Effector memory CD8-positive, alpha-beta T cell (primary cell): ENCODE measurements at regions not wholly inside any gene's neighbourhood (a gene's known extent, or its start where the extent isn't known, plus 50 kb on each side); places are given as distances from the start of the nearest gene placed in this dataset.

Source experiments
- ATAC-seq: fragments of 150-1000 bp; cut with Tn5 transposase; replicated peaks from 2 replicates; pipeline ENCODE4 v1.10.0; 2021; ENCODE audit warnings: mild to moderate bottlenecking, moderate library complexity
- DNase-seq, 3 experiments: peaks; one replicate each; pipeline ENCODE4 v3.0.0; 2021
- H3K27ac Mint-ChIP-seq, 2 donors: one replicate each; pipeline ENCODE4 v1.8.0; 2022; ENCODE audit warnings: mild to moderate bottlenecking in 2 of 2, mixed read lengths in 2 of 2, moderate library complexity in 2 of 2
- H3K27me3 Mint-ChIP-seq, 2 donors: one replicate each; pipeline ENCODE4 v1.8.0; 2022; ENCODE audit warnings: mixed read lengths in 2 of 2
- H3K36me3 Mint-ChIP-seq: one replicate; pipeline ENCODE4 v1.8.0; 2022; ENCODE audit warnings: mild to moderate bottlenecking, moderate library complexity, mixed read lengths; ENCODE audit not compliant: insufficient read depth
- H3K4me1 Mint-ChIP-seq, 2 donors: one replicate each; pipeline ENCODE4 v1.8.0; 2022; ENCODE audit warnings: low read depth in 2 of 2, mixed read lengths in 2 of 2
- H3K4me3 Mint-ChIP-seq, 2 donors: one replicate each; pipeline ENCODE4 v1.8.0; 2022; ENCODE audit warnings: mild to moderate bottlenecking in 2 of 2, mixed read lengths in 2 of 2, moderate library complexity in 2 of 2
- H3K9me3 Mint-ChIP-seq, 2 donors: one replicate each; pipeline ENCODE4 v1.8.0; 2022; ENCODE audit warnings: mixed read lengths in 2 of 2

DNA sequence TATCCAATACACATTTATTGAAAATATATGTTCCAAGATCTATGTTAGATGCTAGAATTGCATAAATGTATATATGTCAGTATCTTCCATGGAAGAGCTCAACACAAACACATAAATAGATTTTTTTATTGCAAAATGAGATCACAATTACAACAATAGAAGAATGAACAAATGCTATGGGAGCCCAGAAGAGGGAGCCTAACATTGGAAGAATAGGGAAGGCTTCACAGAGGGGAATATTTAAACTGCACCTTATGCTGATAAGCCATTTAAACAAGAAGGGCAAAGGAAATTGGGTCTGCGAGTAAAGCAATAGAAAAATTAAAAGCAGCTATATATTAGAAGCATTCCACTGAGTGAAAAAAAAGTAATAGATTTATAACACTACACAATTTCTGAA is 96.1 kb upstream of the LRRC55 start:
- peaks cover 0 to 8% of the 10 kb centered on the region in 2 donors for H3K27me3 Mint-ChIP-seq
- DNase-seq (no peak), ATAC-seq (no peak)
- H3K36me3 Mint-ChIP-seq: no peaks in the 10 kb centered on the region
- no peaks in the 10 kb centered on the region for H3K4me1 Mint-ChIP-seq
- no peak overlapping the region for H3K4me3 Mint-ChIP-seq
- peaks cover 0 to 2% of the 10 kb centered on the region in 2 donors for H3K9me3 Mint-ChIP-seq
- no peak overlapping the region for H3K27ac Mint-ChIP-seq

DNA sequence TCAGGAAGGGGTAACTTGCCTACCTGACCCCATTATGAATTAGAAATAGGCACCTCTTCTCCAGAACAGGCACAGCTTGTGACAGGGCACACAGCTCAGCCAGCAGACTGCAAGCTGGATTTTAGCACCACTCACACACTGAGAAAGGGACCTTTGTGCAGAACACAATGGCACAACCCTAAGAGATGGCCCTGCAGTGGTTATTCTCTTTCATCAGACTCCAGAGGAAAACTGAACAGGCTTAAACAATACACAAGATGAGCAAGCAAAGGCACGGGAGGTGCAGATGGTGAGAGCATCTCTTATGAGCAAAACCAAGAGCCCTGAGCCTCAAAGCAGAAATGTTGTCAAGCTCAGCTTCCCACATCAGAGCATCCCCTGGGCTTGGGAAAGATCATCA is 93.8 kb upstream of the LRRC55 start:
- no peak overlapping the region for H3K4me3 Mint-ChIP-seq
- ATAC-seq: no peak
- H3K9me3 Mint-ChIP-seq: peaks cover 2 to 4% of the 10 kb centered on the region in 2 donors
- no peaks in the 10 kb centered on the region for H3K4me1 Mint-ChIP-seq
- H3K36me3 Mint-ChIP-seq: no peaks in the 10 kb centered on the region
- H3K27ac Mint-ChIP-seq: no peak overlapping the region
- DNase-seq: no peak
- H3K27me3 Mint-ChIP-seq: peaks cover 3 to 8% of the 10 kb centered on the region in 2 donors

DNA sequence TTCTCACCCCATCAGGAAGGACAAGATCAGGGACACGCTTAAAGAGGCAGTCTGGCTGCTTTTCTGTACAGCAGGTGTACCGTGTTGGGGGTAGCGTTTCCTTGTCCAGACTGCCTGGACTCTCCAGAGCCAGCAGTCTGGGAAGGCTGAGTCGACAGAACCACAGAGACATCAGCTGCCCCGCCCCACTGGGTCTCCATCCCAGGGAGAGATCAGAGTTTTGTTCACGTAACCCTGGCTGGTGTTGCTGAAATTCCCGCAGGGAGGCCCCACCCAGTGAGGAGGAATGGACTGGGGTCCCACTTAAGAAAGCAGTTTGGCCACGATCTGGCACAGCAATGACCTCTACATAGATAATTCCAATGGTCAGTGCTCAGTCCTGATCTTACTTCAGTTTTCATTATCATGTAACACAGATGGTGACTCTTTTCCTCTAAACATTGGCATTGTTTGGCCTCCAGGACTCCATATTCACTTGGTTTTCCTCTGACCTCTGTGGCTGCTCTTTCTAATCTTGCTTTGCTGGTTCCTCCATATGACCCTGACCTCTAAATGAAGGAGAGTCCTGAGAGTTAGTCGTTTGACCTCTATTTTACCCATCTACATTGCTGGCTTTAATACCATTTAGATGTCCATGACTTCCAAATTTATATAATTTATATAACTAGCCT is 89.6 kb upstream of the LRRC55 start:
- Mint-ChIP-seq H3K4me3 (no peak overlapping the region), H3K27ac (no peak overlapping the region)

DNA sequence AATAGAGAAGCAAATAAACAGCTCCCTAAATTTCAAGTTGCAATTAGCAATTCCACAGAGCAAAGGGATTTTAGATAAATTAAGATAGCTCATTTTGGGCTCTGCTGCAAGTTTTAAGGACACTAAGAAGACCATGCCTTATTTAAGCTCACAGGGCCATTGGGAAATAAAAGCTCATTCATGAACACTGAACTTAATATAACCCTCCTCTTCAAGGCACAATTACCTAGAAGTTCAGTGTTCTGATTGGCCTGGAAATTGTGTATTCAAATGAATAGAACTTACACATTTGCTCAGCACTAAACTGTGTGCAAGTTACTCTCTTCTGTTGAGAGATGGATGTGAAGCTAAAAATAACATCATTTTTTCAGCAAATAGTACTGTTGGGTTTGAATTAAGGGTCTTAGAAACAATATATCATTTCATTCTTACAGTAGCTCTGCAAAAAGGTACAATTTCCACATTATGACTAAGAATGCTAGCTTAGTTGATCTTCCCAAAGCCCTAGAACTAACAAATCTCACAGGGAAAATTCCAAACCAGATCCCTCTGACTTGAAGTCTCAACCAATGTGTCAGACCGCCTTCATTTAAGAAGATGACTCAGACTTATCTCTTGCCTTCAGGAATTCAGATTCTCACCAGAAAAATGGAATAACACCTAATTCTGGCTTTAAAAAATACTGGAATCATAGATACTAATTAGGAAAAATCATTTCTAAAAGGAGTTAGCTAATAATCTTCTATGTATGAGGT is 87.4 kb upstream of the LRRC55 start:
- Mint-ChIP-seq H3K4me3 (no peak overlapping the region), H3K4me1 (no peaks in the 10 kb centered on the region), H3K27me3 (peaks cover 6 to 11% of the 10 kb centered on the region in 2 donors), H3K27ac (no peak overlapping the region), H3K9me3 (peaks cover 2 to 19% of the 10 kb centered on the region in 2 donors), H3K36me3 (no peaks in the 10 kb centered on the region)
- DNase-seq (no peak), ATAC-seq (no peak)

More for the DNA sequence above, 89.6 kb upstream of the LRRC55 start:
- Mint-ChIP-seq H3K36me3 (no peaks in the 10 kb centered on the region), H3K4me1 (no peaks in the 10 kb centered on the region), H3K9me3 (peaks cover 0 to 16% of the 10 kb centered on the region in 2 donors), H3K27me3 (peaks cover 6 to 11% of the 10 kb centered on the region in 2 donors)
- ATAC-seq (no peak), DNase-seq (no peak)

DNA sequence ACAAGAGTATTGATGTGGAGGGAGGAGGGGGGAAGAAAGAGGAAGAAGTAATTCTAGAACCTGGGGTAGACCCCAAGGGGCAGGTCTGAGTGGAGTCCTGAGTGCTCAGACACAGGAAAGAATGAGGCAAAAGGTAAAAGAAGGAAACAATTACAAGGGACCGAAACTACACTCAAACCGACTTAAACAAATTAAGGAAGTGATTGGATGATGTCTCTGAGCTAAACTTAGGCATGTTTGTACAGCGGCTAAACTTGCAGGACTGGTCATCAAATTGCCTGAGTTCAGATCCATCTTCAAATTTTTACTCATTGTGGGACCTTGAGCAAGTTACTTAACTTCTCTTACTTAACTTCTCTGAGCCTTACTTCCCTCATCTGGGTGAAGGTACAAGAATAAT is 86.3 kb upstream of the LRRC55 start:
- no peaks in the 10 kb centered on the region for H3K4me1 Mint-ChIP-seq
- H3K9me3 Mint-ChIP-seq: peaks cover 2 to 19% of the 10 kb centered on the region in 2 donors
- DNase-seq: no peak
- ATAC-seq: no peak
- no peaks in the 10 kb centered on the region for H3K36me3 Mint-ChIP-seq
- no peak overlapping the region for H3K27ac Mint-ChIP-seq
- no peak overlapping the region for H3K4me3 Mint-ChIP-seq
- H3K27me3 Mint-ChIP-seq: peaks cover 6 to 11% of the 10 kb centered on the region in 2 donors

DNA sequence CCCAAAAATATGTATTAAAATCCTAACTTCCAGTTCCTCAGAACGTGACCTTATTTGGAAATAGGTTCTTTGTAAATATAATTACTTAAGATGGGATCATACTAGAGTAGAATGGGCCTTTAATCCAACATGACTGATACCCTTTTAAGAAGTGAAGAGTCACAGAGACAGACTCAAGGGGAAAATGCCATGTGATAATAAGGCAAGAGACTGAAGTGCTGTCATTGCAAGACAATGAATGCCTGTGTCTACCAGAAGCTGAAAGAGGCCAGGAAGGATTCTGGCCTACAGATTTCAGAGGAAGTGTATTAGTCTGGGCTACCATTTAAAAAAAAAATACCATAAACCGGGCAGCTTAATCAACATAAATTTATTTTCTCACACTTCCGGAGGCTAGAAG is 85.9 kb upstream of the LRRC55 start:
- DNase-seq (no peak), ATAC-seq (no peak)
- Mint-ChIP-seq H3K9me3 (peaks cover 2 to 19% of the 10 kb centered on the region in 2 donors), H3K27me3 (peaks cover 6 to 11% of the 10 kb centered on the region in 2 donors), H3K4me1 (no peaks in the 10 kb centered on the region), H3K27ac (no peak overlapping the region), H3K36me3 (no peaks in the 10 kb centered on the region), H3K4me3 (no peak overlapping the region)

DNA sequence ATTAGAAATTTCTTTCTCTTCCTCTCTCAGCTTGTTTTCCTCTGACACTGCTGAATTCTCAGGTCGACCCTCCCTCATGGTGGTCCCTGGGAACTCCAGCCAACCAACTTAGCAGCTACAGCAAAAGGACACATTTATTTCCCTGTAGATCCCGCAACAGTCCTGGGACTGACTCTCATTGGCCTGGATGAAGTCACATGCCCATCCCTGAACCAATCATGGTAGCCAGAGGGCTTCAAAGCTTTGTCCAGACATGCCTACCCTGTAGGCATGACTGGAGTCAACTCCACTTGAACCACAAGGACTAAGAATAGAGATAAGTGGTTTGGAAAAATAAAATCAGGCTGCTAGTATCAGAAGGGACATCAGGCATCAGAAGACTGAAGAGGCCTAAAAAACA is 84.6 kb upstream of the LRRC55 start:
- DNase-seq: no peak
- Mint-ChIP-seq H3K27me3 (peaks cover 6 to 11% of the 10 kb centered on the region in 2 donors), H3K4me3 (no peak overlapping the region), H3K36me3 (no peaks in the 10 kb centered on the region), H3K27ac (no peak overlapping the region), H3K4me1 (no peaks in the 10 kb centered on the region), H3K9me3 (peaks cover 2 to 19% of the 10 kb centered on the region in 2 donors)
- ATAC-seq: no peak

DNA sequence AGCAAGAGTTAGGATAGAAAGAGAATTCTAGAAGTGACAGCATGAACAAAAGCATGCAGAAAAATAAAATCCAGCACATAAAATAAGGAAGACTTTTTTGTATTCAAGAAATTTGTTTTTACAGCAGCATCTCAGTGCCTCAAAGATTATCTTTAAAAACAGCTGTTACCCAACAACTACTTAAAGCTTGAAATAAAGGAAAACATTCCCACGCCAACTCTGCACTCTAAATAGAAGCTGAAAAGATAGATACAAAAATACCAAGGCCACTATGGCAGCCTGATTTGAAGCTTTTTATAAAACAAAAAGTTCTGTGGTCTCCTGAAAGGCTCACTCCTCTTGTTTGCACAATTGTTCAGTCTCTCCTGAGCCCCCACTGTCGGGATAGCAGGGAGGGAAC is 83.6 kb upstream of the LRRC55 start:
- Mint-ChIP-seq H3K36me3 (no peaks in the 10 kb centered on the region), H3K27ac (no peak overlapping the region), H3K9me3 (peaks cover 2 to 12% of the 10 kb centered on the region in 2 donors), H3K4me3 (no peak overlapping the region), H3K4me1 (no peaks in the 10 kb centered on the region), H3K27me3 (peaks cover 6% of the 10 kb centered on the region in 2 donors)
- no peak for DNase-seq
- ATAC-seq: no peak

DNA sequence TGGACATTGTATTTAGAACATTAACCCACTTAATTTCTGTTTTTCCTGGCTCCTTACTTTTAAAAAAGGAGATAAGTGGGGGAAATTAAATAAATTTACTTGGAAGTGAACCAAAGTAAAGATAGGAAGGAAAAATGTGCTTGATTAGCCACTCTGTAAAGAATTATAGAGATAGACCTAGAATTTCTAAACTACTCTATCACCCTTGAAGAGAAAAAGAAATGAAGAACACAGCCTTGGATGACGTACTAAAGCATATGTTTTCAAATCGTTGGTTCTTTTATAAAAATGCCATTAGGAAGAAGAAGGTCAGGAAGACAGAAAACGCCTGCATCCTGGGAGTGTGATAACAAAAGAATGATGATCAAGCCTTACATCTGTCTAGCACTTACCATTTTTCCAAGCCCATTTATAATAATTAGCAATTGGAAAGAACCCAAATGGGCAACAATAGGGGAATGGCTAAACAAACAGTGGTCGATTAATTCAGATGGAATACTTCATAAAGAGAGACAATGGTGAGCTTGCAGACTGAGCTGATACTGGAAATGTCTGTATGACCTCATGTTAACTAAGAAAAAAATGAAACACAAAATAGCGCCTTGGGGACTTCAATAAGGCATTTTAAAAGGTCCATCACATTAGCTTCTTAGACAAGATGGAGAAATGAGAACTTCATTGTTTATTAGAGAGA is 81.0 kb upstream of the LRRC55 start:
- no peak overlapping the region for H3K27ac Mint-ChIP-seq
- ATAC-seq: no peak
- H3K4me3 Mint-ChIP-seq: no peak overlapping the region

DNA sequence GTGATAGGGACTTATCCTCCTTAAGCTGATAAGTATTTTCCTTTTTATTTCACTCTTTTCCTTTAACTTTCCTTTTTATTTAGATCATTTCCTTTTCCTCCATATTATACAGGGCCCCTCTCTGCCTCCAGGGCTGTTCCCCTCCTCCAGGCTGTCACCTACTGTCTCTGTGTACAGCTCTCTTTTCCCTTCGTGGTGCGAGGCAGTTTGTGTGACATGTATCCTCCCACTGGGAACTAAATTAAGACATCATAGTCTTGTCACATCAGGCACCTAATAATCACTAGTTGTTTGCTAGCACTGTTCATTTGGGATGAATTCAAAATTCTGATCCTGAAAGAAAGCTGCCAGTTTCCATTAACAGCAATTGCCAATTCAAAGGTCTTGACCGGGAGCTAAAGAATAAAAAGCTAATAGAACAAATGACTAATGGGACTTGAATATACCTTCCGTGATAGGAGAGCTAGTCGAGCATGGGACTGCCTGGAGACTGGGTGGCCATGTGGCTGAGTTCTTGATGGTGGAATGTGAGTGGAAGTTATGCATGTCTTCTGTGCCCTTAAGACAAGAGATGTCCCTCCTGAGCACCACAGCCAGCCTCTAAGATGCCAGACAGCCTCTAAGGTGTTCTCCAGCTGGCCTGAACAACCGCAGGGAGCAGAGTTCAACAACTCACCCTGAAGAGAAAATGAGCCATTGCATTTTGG is 77.7 kb upstream of the LRRC55 start:
- Mint-ChIP-seq H3K36me3 (no peaks in the 10 kb centered on the region), H3K27me3 (no peaks in the 10 kb centered on the region), H3K4me1 (no peaks in the 10 kb centered on the region), H3K27ac (no peak overlapping the region), H3K4me3 (no peak overlapping the region), H3K9me3 (peaks cover 5 to 6% of the 10 kb centered on the region in 2 donors)
- ATAC-seq: no peak
- no peak for DNase-seq

More for the DNA sequence above, 81.0 kb upstream of the LRRC55 start:
- DNase-seq: no peak
- peaks cover 2 to 6% of the 10 kb centered on the region in 2 donors for H3K9me3 Mint-ChIP-seq
- no peaks in the 10 kb centered on the region for H3K4me1 Mint-ChIP-seq
- no peaks in the 10 kb centered on the region for H3K36me3 Mint-ChIP-seq
- no peaks in the 10 kb centered on the region for H3K27me3 Mint-ChIP-seq

DNA sequence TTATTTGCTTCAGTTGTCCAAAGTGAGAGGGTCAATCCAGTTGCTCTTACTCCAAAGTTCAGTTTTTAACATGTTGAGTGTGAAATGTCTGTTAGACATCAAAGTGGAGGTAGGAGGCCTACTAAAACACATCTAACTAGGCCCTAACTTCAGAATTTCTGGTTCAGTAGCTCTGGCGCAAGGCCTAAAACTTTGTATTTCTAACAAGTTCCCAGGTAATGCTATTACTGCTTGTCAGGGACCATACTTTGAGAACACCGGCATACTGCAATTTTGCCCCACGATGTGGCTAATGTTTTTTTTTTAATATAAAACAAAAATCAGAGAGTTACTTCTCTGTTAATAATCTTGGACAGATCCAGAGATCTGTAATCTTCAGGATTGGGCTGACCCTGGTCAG is 72.4 kb upstream of the LRRC55 start:
- no peaks in the 10 kb centered on the region for H3K4me1 Mint-ChIP-seq
- ATAC-seq: no peak

DNA sequence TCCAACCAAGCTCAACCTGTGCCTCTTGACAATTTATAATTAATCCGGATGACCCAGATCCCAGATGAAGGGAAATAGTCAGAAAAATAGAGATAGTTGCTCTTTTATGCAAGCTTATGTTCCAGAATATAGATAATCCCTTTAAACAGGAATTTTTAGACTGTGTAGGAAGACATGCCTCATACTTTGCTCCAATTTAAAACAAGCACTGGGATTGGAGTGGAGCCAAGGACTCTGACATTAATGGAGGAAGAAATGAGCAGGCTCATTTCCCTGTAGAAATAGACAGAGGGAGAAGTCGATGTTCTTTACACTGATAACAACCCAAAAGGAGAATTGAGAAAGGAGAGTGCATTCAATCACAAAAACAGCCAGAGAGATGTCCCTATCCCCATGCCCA is 70.1 kb upstream of the LRRC55 start:
- Mint-ChIP-seq H3K9me3 (peaks cover 3 to 6% of the 10 kb centered on the region in 2 donors), H3K4me3 (no peak overlapping the region), H3K27ac (no peak overlapping the region), H3K27me3 (peaks cover 0 to 4% of the 10 kb centered on the region in 2 donors), H3K4me1 (no peaks in the 10 kb centered on the region), H3K36me3 (no peaks in the 10 kb centered on the region)
- DNase-seq (no peak), ATAC-seq (no peak)

More for the DNA sequence above, 72.4 kb upstream of the LRRC55 start:
- no peaks in the 10 kb centered on the region for H3K36me3 Mint-ChIP-seq
- no peaks in the 10 kb centered on the region for H3K27me3 Mint-ChIP-seq
- no peak overlapping the region for H3K27ac Mint-ChIP-seq
- no peak for DNase-seq
- H3K4me3 Mint-ChIP-seq: no peak overlapping the region
- H3K9me3 Mint-ChIP-seq: peaks cover 5 to 6% of the 10 kb centered on the region in 2 donors

DNA sequence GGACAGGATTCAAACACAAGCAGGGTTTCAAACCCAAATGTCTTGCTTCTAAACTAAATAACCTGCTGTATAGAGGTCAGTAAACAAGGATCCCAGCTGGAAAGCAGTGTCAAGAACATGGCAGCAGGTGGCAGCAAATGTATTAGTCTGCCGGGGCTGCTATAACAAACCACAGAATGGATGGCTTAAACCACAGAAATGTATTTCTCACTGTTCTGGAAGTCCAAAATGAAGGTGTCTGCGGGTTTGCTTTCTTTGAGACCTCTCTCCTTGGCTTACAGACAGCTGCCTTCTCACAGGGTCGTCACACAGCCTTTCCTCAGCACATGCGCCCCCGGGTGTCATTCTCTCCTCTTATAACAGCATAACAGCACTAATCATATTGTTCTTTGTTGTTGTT is 65.1 kb upstream of the LRRC55 start:
- H3K4me3 Mint-ChIP-seq: no peak overlapping the region
- no peak for DNase-seq
- H3K27ac Mint-ChIP-seq: no peak overlapping the region
- H3K36me3 Mint-ChIP-seq: no peaks in the 10 kb centered on the region
- no peaks in the 10 kb centered on the region for H3K4me1 Mint-ChIP-seq
- peaks cover 0 to 4% of the 10 kb centered on the region in 2 donors for H3K27me3 Mint-ChIP-seq
- H3K9me3 Mint-ChIP-seq: peaks cover 0 to 1% of the 10 kb centered on the region in 2 donors
- ATAC-seq: no peak
